Mammary epithelial cell (primary cell): ENCODE measurements at regions not wholly inside any gene's neighbourhood (a gene's known extent, or its start where the extent isn't known, plus 50 kb on each side); places are given as distances from the start of the nearest gene placed in this dataset.

ENCODE experiments used
- EZH2 ChIP-seq: IDR thresholded peaks from 2 replicates; pipeline ENCODE4 v1.6.1; 2012; ENCODE audit warnings: low read length, inconsistent platforms, borderline replicate concordance
- TF ChIP-seq, protein P1 (sequence below), 2 donors: IDR thresholded peaks in 1 of 2; conservative IDR thresholded peaks in 1 of 2; 2 replicates each; pipeline ENCODE4 v1.5.1; 2011 to 2012; ENCODE audit warnings: inconsistent platforms in 2 of 2, low read length in 2 of 2, mild to moderate bottlenecking in 2 of 2, control low read depth in 1 of 2, low read depth in 1 of 2; ENCODE audit not compliant: insufficient read depth in 1 of 2; ENCODE audit errors: extremely low read depth in 1 of 2

DNA sequence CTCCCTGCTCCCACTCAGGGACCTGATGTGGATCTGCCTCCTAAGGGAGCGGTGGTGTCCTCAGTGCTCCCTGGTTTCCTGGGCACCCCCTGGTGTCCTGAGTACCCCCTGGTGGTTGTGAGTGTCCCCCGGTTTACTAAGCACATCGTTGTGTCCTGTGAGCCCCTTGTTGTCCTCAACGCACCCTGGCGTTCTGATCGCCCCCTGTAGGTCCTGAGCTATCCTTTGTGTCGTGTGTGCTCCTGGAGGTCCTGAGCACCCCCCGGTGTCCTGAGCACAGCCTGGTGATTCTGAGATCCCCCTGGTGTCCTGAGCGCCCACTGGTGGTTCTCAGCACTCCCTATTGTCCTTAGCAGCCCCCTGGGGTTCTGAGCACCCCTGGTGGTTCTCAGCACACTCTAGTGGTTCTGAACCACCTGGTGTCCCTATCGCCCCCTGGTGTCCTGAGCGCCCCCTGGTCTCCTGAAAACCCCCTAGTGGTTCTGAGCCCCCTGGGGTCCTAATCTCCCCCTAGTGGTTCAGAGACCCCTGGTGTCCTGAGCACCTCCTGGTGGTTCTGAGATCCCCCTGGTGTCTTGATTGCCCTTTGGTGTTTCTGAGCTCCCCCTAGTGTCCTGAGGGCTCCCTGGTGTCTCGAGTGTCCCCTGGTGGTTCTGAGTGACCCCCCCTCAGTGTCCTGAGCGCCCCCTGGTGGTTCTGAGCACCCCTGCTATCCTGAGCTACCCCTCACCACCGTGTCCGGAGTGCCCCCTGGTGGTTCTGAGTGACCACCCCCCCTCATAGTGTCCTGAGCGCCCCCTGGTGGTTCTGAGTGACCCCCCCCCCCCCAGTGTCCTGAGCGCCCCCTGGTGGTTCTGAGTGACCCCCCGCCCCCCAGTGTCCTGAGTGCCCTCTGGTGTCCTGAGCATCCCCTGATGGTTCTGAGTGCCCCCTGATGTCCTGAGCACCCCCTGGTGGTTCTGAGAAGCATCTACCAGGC is 615.1 kb downstream of the TMEM121 start:
- TF ChIP-seq, protein P1, sequence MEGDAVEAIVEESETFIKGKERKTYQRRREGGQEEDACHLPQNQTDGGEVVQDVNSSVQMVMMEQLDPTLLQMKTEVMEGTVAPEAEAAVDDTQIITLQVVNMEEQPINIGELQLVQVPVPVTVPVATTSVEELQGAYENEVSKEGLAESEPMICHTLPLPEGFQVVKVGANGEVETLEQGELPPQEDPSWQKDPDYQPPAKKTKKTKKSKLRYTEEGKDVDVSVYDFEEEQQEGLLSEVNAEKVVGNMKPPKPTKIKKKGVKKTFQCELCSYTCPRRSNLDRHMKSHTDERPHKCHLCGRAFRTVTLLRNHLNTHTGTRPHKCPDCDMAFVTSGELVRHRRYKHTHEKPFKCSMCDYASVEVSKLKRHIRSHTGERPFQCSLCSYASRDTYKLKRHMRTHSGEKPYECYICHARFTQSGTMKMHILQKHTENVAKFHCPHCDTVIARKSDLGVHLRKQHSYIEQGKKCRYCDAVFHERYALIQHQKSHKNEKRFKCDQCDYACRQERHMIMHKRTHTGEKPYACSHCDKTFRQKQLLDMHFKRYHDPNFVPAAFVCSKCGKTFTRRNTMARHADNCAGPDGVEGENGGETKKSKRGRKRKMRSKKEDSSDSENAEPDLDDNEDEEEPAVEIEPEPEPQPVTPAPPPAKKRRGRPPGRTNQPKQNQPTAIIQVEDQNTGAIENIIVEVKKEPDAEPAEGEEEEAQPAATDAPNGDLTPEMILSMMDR (conservative IDR thresholded peaks at IDR 0.05 in 1 of 2, IDR thresholded peaks at IDR 0.05 in 1 of 2; ENCODE audit: extremely low read depth in 1 of 2, insufficient read depth in 1 of 2, low read depth in 1 of 2, low read length in 2 of 2), result no peak
- TF ChIP-seq EZH2, result no peak
